Neural cell (in vitro differentiated cells): ENCODE measurements at regions not wholly inside any gene's neighbourhood (a gene's known extent, or its start where the extent isn't known, plus 50 kb on each side); places are given as distances from the start of the nearest gene placed in this dataset.

Source experiments
- CTCF ChIP-seq: fragments of 450-650 bp; IDR thresholded peaks from 2 replicates; pipeline ENCODE4 v1.5.1; 2014; ENCODE audit warnings: antibody characterized with exemption, mild to moderate bottlenecking, moderate library complexity; ENCODE audit not compliant: poor library complexity, severe bottlenecking
- EP300 ChIP-seq: fragments of 450-650 bp; conservative IDR thresholded peaks from 2 replicates; pipeline ENCODE4 v1.6.1; 2014; ENCODE audit warnings: antibody characterized with exemption, mild to moderate bottlenecking, moderate library complexity; ENCODE audit not compliant: poor library complexity, severe bottlenecking
- EZH2 ChIP-seq: fragments of 200-600, 300-800 bp; shearing (Covaris generic), sonication (generic); IDR thresholded peaks from 2 replicates; pipeline ENCODE4 v1.6.1; 2014; ENCODE audit warnings: antibody characterized with exemption, low read length, borderline replicate concordance, mild to moderate bottlenecking; ENCODE audit not compliant: insufficient read depth, poor library complexity, severe bottlenecking
- MXI1 ChIP-seq: fragments of 450-650 bp; conservative IDR thresholded peaks from 2 replicates; pipeline ENCODE4 v1.6.1; 2014; ENCODE audit warnings: antibody characterized with exemption, mild to moderate bottlenecking; ENCODE audit not compliant: poor library complexity, severe bottlenecking
- POLR2AphosphoS5 ChIP-seq: IDR thresholded peaks from 2 replicates; pipeline ENCODE4 v1.6.1; 2012
- REST ChIP-seq: IDR thresholded peaks from 2 replicates; pipeline ENCODE4 v1.6.1; 2012; ENCODE audit warnings: borderline replicate concordance
- TAF1 ChIP-seq: IDR thresholded peaks from 2 replicates; pipeline ENCODE4 v1.6.1; 2012; ENCODE audit warnings: low read depth

GRCh38 chr5:67290655-67291054, 94.1 kb upstream of the CD180 start:
- TF ChIP-seq CTCF = no peak
- no peak for TF ChIP-seq TAF1
- TF ChIP-seq POLR2AphosphoS5 = no peak
- TF ChIP-seq EP300 = no peak
- TF ChIP-seq EZH2 = no peak
- no peak for TF ChIP-seq REST
- no peak for TF ChIP-seq MXI1
